ENCODE measurements at regions not wholly inside any gene's neighbourhood (a gene's known extent, or its start where the extent isn't known, plus 50 kb on each side); places are given as distances from the start of the nearest gene placed in this dataset.
A peak's percentile ranks its signal among the peaks of the same experiment; 100 is the strongest.
"Not testable (repeated sequence)": the region's sequence is repeated elsewhere in the genome, so short reads cannot be mapped to it uniquely, and the experiment has no call there.

GRCh38 chr7:45807832-45808231, 65.0 kb downstream of the CCDC201 start:
- DNase-seq = not testable (repeated sequence)

- not testable (repeated sequence) for DNase-seq
Measured at GRCh38 chr7:45802214-45802613, 70.7 kb downstream of the CCDC201 start.

- DNase-seq = peak in 1 of 4 experiments; percentile 0
Measured at GRCh38 chr7:45797264-45797663, 75.6 kb downstream of the CCDC201 start.

- DNase-seq = not testable (repeated sequence)
Measured at GRCh38 chr7:45789641-45790040, 83.2 kb downstream of the CCDC201 start.

- not testable (repeated sequence) for DNase-seq
Measured at GRCh38 chr7:45785724-45786123, 87.2 kb downstream of the CCDC201 start.

GRCh38 chr7:45784775-45785174, 88.1 kb downstream of the CCDC201 start:
- DNase-seq = not testable (repeated sequence)

Measured in suppressor macrophage (primary cell).